HG03342 (cell line): ENCODE measurements at regions not wholly inside any gene's neighbourhood (a gene's known extent, or its start where the extent isn't known, plus 50 kb on each side); places are given as distances from the start of the nearest gene placed in this dataset.
"Not testable (repeated sequence)": the region's sequence is repeated elsewhere in the genome, so short reads cannot be mapped to it uniquely, and the experiment has no call there.

Source experiments
- ATAC-seq: cut with Tn5 transposase; IDR thresholded peaks from one replicate; pipeline ENCODE4 v1.9.1; 2021; ENCODE audit warnings: mild to moderate bottlenecking, moderate library complexity; ENCODE audit not compliant: unreplicated experiment

DNA sequence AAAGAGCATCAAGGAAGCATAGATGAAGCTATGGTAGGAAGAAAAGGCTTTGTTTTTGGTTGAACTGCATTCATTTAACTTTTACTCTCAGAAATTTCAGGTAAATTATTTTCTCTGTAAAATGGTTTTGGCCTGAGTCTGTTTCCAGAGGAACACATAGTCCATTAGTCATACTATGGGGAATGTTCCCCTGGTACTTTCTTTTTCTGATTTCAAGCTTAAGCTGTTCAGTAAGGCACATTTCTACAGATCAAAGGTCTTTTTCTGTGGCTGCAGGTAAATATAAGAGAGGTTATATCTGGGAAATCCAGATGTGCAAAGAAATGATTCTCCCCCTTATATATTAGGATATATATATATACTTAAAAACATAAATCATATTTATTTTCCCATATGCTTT, 1744.4 kb upstream of the ADGRL3 start:
- ATAC-seq: no peak

DNA sequence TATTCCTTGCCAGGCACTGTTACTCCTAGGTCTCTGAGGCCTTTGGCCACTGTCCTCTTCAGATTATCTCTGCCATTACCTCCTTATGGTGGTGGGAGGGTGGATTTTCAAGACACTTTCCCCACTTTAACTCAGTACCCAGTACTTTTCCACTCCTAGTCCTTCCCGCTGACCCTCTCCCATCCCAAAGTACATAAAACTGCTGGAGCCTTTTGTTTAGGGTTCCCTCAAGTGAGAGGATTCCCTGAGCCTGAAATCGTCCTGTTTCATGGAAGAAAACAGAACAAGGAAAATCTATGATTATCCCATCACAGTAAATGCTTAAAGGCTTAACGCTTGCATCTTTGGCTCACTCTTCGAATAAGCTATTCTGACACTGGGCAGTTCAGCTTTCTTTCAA, 1742.5 kb upstream of the ADGRL3 start:
- no peak for ATAC-seq

DNA sequence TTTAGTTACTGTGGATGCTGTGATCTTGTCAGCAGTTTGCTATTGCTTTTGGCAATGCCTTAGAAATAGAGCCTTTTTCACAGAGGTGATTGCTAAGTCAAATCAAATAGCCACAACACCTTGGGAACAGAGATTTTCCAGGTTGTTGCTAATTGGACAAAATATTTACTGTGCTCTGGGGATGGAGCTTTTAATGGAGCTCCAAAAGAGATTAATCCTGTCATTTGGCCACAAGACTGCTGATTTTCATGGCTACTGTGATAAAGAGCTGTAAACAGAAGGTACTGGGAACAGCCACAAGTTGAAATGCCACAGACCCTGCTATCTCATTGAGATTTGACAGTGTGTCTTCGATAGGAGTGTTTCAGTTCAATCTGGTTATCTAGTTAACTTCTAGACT, 1715.2 kb upstream of the ADGRL3 start:
- ATAC-seq: no peak

DNA sequence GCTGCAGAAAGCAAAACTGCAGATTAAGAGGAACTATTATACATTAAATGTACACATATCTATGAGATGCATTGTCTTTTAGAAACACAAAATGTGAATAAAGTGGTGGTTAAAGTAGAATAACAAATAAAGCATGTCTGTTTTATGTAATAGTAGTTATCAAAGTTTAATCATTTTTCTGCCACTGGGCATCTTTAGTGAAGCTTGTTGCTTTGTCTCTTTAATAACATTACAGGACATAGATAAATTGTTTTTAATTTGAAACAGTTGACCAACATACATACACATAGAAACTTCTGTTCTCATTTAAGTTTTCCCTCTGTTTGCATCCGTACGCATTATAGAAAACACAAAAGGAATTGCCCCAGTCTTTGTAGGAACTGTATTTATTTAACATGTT, 1700.0 kb upstream of the ADGRL3 start:
- no peak for ATAC-seq

DNA sequence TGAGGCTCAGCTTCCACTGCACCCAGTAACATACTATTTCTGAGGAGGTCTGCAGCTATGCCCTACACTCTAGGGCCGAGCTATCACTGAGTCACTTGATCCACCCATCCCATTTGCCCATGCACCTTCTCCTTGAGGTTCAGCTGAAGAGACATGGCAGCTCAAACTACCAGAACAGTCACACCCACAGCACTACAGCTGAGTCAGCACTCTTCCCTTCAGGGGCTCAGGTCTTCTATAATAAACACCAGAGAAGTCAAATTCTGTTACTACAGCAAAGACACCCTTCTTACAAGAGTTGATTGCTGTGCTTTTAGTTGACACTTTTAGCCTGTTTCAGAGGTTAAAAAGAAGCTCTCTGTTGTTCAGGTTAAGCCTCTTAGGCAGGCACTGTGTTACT, 1696.4 kb upstream of the ADGRL3 start:
- ATAC-seq: no peak

DNA sequence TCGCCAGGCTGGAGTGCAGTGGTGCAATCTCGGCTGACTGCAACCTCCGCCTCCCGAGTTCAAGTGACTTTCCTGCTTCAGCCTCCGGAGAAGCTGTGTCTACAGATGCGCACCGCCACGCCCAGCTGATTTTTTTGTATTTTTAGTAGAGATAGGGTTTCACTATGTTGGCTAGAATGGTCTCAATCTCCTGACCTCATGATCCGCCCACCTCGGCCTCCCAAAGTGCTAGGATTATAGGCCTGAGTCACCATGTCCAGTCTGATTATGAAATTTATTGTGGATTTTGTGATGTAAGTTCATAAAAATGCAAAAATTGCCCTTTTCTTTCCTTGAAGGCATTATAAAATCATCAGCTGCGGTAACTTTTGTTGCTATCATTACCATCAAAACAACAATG, 1688.3 kb upstream of the ADGRL3 start:
- ATAC-seq: not testable (repeated sequence)

DNA sequence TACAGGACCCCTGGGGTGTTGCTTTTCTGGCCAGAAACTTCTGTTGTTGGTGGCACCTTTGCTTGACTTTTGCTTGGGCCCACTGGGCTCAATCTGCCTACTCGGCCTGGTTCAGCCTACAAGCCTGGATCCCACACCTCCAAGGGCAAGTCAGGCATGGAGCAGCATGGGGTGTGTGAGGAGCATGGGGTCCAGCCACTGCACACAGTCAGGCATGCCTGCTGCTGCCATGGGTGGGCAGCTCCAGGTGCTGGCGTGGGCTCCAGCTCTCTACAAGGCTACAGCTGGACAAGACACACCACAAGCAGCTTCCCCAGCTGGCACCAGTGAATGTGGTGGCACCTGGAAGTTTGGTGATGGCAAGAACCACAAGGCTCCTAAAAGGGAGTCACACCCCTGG, 1683.1 kb upstream of the ADGRL3 start:
- no peak for ATAC-seq

DNA sequence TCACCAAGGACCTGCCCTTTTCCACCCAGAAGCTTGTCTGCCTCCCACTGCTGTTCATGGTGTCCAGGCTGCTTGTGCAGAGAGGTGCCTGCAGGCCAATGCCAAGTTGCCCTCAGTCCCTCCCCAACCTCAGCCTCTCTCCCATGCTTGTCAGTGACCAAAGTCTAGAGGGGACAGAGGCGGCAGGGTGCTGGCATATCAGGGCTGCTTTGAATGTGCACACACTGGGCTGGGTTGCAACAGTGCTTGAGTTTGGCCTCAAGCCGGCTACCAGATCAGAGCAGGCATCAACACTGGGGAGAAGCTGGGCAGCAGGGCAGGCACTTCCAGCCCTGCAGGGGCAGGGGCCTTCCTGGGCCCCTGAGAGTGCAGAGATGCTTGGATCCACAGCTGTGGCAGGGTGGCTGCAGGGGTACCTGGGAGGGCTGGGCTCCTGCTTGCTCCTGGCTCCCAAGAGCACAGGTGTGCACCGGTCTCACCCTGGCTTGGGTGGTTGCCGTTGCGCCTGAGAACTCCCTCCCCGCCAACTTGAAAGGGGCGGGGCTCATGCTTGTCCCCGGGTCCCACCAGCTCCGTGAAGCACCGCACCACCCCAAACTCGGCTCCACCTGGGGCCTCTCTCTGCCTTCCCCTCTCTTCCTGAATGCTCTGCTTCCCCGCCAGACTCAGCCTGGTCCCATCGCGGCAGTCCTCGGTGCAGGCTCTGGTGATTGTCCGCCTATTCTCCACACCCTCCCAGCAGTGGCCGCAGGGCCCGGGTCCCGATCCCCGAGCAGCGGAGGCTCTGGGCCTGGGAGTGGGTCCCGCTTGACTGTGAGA, 1681.9 kb upstream of the ADGRL3 start:
- ATAC-seq: no peak

DNA sequence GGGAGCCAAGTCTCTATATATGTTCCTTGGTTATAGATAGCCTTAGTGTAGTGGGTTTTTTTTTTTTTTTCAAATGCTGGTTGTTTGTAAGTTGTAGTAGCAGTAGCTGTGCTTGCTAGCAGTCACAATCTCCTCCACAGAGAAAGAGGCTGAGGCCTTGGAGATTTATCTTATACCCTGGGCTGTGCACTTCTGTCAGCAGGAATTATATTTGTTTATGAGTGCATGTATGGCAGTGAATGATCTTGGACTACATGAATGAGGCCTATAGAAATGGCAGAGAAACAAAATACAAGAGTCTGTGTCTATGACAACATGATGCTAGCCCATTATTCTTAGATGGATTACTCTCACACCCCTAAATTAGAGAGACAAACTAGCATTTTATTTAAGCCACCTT, 1674.2 kb upstream of the ADGRL3 start:
- no peak for ATAC-seq

DNA sequence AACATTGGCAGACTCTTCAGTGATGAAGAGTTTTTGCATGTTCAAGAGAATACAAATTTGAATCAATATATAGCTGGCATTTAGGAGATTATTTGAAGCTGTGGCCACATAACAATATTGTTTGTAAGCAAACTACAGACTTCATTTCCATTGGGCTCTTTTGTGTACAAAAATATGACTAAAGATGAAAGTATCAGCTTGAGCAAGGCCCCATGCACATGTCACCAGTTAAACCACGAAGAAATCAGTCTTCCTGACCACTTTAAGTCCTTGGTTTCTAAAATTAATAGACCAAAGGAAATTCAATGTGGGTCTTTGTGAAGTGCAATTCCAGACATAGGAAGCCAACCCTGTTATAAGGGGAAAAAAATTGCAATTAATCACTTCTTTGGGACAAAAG, 1664.6 kb upstream of the ADGRL3 start:
- ATAC-seq: peak; percentile 48

DNA sequence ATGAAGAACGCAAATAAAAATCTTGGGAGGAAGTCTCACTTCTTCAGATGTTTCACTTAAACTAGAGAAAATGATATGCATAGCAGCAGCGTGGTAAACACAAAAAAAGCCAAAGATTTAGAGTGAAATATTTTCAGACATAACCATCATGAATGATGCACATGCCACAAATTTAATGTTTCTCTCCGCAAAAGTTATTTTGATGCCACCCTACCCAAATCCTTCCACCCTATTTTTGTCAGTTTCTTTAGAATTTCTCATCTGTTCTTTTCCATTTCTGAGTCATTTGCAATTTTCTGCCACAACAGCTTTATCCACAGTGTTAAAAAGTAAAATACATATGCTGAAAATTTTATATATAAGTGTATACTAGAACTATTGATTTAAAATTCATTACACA, 1663.7 kb upstream of the ADGRL3 start:
- no peak for ATAC-seq

DNA sequence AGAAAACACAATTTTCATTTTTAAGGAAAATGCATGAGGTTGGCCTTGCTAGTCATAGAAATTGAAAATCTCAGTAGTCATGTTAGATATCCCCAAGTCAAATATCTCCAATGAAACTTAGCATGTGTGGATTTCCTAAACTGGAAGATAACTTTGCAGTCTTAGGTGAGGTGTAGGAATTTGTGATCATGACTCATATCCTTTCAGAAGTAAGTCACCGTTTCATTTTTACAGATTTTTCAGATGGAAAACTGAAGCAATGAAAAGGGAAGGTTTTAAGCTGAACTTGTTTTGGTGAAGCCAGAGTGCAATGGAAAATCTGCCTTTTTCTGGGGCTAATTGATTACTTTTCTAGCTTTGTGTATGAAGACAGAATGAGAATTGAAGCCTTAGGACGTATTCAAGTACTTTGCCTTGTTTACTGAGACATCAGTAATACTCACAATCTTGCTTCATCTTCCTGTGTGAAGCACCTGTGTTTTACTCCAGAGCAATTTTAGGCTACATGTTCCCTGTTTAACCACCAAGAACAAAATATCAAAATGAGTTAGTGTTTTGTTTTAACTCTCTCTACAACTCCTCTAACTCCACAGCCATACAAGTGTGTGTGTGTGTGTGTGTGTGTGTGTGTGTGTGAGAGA, 1662.8 kb upstream of the ADGRL3 start:
- no peak for ATAC-seq

DNA sequence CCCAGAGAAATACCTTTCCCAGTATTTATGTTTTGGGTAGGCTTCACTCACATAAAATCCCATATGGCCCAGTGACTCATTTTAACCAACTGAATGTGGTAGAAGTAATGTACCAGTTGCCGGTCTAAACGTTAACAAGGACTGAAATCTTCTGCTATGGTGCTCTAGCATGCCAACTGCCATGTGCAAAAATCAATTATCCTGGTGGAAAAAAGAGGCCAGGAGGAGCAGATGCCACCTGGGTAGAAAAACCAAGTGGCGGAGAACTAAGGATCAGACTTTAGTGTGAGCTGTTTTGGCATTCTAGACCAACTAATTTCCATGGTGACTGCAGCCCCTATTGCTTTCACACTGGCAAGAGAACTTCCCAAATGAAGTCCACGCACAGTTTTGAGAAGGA, 1660.7 kb upstream of the ADGRL3 start:
- no peak for ATAC-seq

DNA sequence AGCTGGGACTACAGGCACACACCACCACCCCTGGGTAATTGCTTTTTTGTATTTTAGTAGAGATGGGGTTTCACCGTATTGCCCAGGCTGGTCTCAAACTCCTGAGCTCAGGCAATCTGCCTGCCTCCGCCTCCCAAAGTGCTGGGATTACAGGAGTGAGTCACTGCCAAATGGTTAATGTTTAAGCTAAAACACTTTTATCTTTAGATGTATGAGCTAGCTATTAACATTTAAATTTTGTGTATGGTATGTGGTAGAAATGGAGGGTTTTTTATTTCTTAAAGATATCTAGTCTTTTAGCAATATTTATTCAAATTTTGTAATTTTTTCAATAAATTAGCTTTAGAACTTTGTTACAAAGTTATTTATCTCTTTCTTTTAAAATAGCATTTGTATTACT, 1659.8 kb upstream of the ADGRL3 start:
- no peak for ATAC-seq

DNA sequence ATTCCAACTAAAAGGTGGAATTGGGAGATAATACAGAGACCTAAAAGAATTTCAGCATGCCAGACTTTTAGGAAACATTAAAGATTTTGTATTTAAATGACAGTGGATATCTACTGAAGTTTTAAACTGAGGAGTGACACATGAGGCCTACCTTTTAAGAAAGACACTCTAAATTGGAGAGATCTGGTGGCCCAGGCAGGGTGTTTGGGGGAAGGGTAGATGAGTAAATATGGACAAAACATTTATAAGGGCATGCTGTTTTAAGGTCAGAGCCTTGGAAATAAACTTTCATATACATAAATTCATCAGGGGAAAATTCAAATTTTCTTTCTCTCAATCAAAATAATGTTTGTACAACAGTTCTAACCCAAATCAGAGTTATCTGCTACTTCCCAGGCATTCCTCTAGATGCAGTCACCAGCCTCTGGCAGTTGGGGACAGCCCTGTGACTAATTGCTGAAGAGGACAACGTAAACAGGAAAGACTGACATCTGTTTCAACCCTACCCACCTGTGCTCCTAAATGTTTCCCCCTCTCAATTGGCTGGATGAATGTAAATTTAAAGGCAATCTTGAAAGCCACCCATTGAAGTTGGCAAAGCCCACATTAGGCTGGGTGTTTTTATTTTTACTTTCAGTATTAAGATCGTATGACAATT, 1646.9 kb upstream of the ADGRL3 start:
- ATAC-seq: peak; percentile 95

DNA sequence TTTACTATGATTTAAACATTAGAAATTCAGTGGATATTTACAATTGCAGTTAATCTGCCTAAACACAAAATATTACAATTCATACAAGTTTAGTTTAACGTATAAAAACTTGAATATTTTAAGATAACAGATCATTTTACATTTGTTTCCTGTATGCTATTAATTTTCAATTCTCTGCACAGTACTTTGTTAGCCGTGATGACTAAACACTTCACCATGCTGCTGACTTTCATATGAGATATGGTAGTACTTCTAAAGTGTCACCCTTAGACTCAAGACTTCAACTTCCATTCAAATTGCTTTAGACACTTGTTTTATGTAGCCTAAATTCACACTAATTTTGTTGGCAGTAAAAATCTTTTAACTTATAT, 1646.4 kb upstream of the ADGRL3 start:
- ATAC-seq: peak; percentile 63

DNA sequence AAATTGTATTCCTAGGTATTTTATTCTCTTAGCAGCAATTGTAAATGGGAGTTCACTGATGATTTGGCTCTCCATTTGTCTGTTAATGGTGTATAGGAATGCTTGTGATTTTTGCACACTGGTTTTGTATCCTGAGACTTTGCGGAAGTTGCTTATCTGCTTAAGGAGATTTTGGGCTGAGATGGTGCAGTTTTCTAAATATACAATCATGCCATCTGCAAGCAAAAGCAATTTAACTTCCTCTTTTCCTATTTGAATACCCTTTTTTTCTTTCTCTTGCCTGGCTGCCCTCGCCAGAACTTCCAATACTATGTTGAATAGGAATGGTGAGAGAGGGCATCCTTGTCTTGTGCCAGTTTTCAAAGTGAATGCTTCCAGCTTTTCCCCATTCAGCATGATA, 1643.9 kb upstream of the ADGRL3 start:
- not testable (repeated sequence) for ATAC-seq

DNA sequence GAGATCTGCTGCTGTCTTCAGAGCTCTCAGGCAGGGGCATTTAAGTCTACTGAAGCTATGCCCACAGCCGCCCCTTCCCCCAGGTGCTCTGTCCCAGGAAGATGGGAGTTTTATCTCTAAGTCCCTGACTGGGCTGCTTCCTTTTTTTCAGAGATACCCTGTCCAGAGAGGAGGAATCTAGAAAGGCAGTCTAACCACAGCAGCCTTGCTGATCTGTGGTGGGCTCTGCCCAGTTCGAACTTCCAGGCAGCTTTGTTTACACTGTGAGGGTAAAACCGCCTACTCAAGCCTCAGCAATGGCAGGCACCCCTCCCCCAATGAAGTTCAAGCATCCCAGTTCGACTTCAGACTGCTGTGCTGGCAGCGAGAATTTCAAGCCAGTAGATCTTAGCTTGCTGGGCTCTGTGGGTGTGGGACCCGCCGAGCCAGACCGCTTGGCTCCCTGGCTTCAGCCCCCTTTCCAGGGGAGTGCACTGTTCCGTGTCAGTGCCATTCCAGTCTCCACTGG, 1639.9 kb upstream of the ADGRL3 start:
- ATAC-seq: not testable (repeated sequence)

DNA sequence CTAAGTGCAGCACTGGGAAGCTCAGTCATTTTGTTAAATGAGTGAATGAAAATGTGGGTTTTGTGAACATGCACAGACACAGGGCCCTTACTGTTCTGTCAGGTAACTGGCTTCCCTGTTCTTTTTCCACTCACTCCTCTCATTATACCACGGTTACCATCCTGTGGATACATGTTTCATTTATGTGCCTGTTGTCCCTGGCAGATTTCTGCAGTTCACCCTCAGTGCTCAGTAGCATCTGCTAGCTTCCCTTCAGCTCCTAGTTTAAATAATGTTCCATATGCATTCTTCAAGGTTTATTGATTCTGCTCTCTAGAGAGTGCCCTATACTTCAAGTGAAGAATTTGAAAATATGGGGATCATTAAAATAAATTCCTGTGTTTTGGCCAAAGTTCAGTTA, 1634.3 kb upstream of the ADGRL3 start:
- no peak for ATAC-seq

DNA sequence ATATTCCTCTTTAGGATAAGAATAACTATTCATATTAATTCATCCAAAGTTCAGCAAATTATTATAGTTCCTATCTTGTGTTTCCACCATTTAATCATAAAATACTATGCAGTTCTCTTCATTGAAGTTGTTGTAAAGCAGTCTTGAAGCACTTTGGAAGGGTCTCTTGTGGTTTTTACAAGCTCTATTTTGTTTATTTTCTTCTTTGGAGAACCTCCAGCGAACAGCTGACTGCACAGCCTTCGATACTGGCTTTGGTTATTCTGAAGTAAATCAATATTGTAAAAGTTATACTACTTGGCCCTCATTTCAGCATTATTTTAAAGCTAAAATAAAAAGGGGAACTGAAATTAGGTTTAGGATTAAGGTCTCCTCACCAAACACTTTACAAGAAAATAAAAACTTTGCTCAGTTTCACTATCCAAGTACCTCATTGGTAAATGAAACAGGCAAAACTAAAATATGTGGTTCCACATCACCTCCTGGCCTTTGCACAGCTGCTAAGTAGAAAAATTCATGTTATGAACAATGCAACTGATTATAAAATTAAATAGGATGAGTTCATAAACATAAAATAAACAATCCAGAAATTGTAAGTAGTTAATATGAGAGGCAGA, 1629.2 kb upstream of the ADGRL3 start:
- peak; percentile 87 for ATAC-seq

DNA sequence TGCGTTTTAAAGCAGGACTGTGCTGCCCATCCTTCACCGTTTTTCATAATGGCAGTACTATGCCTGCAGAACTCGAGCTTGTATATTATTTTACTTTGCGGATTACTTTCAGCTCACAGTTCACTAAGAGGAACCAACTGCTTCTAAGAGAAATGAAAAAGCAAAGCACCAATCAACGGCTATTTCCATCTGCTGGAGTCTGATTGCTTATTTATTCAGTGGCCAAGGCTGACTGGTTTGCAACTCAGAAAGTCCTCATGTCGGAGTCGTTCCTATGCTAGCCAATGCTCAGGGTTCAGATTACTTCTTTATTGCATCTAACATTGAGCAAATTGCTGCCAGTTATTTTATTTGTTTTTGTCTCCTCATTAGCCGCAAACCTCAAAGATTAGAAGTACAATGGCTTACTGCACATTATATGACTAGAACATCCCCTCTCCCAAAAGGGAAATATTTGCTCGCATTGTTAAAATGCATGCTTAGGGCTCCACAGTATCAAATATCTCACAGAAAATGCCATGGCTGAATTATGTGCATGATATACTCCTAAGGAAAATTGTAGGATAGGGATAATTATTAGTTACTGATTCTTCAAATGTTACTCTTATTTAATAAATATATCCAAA, 1628.2 kb upstream of the ADGRL3 start:
- no peak for ATAC-seq
